Suprapubic skin (tissue), 4 donors: ENCODE measurements at regions not wholly inside any gene's neighbourhood (a gene's known extent, or its start where the extent isn't known, plus 50 kb on each side); places are given as distances from the start of the nearest gene placed in this dataset.

ENCODE experiments used
- DNase-seq, 2 donors: peaks; one replicate each; pipeline ENCODE4 v3.0.0-alpha.2; 2019; ENCODE audit warnings: low spot score in 2 of 2
- H3K27ac ChIP-seq: fragments of 200-600 bp; sonication (generic); one replicate; pipeline ENCODE4 v1.5.1; 2019
- H3K27me3 ChIP-seq: fragments of 200-600 bp; sonication (generic); one replicate; pipeline ENCODE4 v1.5.1; 2019
- H3K36me3 ChIP-seq: fragments of 200-600 bp; sonication (generic); one replicate; pipeline ENCODE4 v1.5.1; 2019
- H3K4me1 ChIP-seq: fragments of 200-600 bp; sonication (generic); one replicate; pipeline ENCODE4 v1.5.1; 2019
- H3K4me3 ChIP-seq: fragments of 200-600 bp; sonication (generic); one replicate; pipeline ENCODE4 v1.5.1; 2019; ENCODE audit warnings: mild to moderate bottlenecking
- H3K9me3 ChIP-seq: fragments of 200-600 bp; sonication (generic); one replicate; pipeline ENCODE4 v1.5.1; 2019
- CTCF ChIP-seq, 2 donors: fragments of 200-600 bp in 1 of 2; fragments of 450-650 bp in 1 of 2; sonication (generic) in 1 of 2; IDR thresholded peaks; one replicate each; pipeline ENCODE4 v1.5.1; 2016 to 2019; ENCODE audit warnings: antibody characterized with exemption in 2 of 2, mild to moderate bottlenecking in 1 of 2, moderate library complexity in 1 of 2
- EP300 ChIP-seq: sonication (generic); formaldehyde crosslinking; IDR thresholded peaks from one replicate; pipeline ENCODE4 v1.6.1; 2017; ENCODE audit warnings: antibody characterized with exemption
- POLR2A ChIP-seq, 2 donors: fragments of 450-650 bp; IDR thresholded peaks; one replicate each; pipeline ENCODE4 v1.6.1; 2017; ENCODE audit warnings: antibody characterized with exemption in 2 of 2, mild to moderate bottlenecking in 2 of 2, moderate library complexity in 2 of 2
- POLR2AphosphoS5 ChIP-seq, 3 donors: sonication (generic); formaldehyde crosslinking; IDR thresholded peaks; one replicate each; pipeline ENCODE4 v1.6.1; 2017; ENCODE audit warnings: antibody characterized with exemption in 3 of 3
- WGBS: methylation state at CpG from one replicate; pipeline ENCODE4 v1.1.5; 2018; 5-methylcytosine and 5-hydroxymethylcytosine counted together

DNA sequence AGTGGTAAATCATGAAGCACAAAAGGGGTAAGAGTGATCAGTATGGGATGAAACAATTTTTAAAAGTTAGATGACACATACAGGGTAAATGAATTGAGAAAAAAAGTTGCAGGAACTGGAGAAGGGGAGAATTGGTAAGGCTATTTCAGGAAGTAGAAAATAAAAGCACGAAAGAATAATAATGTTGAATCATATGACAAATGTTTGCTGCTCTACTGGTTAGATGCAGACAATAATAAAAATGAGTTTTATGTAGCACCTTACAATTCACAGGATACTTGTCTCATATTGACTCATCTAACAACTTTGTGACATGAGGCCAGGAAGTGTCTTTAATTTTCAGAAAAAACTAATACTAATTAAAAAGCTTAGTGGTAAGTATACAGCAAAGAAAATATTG lies 566.5 kb upstream of the MARCKS start:
- 87% methylated on average over 1 of the region's 1 CpG for WGBS
- H3K27me3 ChIP-seq: no peaks in the 10 kb centered on the region

DNA sequence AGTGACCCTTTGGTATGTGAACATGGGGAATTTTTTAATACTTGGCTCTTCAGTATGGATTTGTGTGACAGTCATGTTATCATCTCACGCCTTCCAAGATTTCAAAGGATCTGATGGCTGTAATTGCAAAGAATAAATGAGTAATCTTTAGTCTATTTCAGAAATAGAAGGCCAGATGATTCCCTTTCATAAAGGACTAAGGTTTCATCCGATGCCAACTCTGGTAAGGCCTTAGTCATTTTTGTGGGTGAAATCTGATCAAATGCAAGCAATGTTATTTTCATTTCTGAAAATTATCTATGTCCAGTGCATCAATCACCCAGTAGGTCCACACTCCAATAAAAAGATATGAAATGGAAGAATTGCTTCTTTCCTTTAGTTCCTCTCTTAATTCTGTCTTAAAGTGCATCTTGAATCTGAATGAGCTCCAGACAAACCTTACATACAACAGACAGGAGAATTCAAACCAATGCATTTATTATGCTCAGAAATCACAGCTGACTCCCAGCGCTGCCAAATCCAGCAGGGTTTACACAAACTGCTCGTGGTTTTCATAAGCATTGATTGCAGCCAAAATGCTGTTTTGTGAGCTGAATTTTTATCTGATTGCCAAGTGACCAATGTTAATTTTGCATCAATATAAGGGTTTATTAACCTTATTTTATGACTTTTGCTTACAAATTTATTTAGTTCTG lies 565.2 kb upstream of the MARCKS start:
- Histone ChIP-seq H3K27ac (no peak overlapping the region), H3K9me3 (no peaks in the 10 kb centered on the region), H3K36me3 (no peaks in the 10 kb centered on the region), H3K4me3 (no peak overlapping the region), H3K27me3 (no peaks in the 10 kb centered on the region), H3K4me1 (no peaks in the 10 kb centered on the region)
- 60% methylated on average over 4 of the region's 4 CpGs for WGBS
- TF ChIP-seq CTCF (IDR thresholded peaks at IDR 0.05) (no peak), EP300 (no peak), POLR2A (IDR thresholded peaks at IDR 0.05) (no peak)
- no peak for DNase-seq

More for the DNA sequence above, 566.5 kb upstream of the MARCKS start:
- no peaks in the 10 kb centered on the region for H3K9me3 ChIP-seq
- H3K4me3 ChIP-seq: no peak overlapping the region
- no peak for DNase-seq
- no peaks in the 10 kb centered on the region for H3K36me3 ChIP-seq
- H3K4me1 ChIP-seq: no peaks in the 10 kb centered on the region
- H3K27ac ChIP-seq: no peak overlapping the region
- TF ChIP-seq EP300: no peak
- no peak for TF ChIP-seq CTCF (IDR thresholded peaks at IDR 0.05)
- TF ChIP-seq POLR2AphosphoS5 (IDR thresholded peaks at IDR 0.05): no peak
- no peak for TF ChIP-seq POLR2A (IDR thresholded peaks at IDR 0.05)

- DNase-seq: no peak
- H3K9me3 ChIP-seq: no peaks in the 10 kb centered on the region
- H3K27me3 ChIP-seq: no peaks in the 10 kb centered on the region
- H3K36me3 ChIP-seq: no peaks in the 10 kb centered on the region
- TF ChIP-seq POLR2A (IDR thresholded peaks at IDR 0.05): no peak
- TF ChIP-seq POLR2AphosphoS5 (IDR thresholded peaks at IDR 0.05): no peak
- no peak for TF ChIP-seq CTCF (IDR thresholded peaks at IDR 0.05)
- TF ChIP-seq EP300: no peak
- 62% methylated on average over 3 of the region's 3 CpGs for WGBS
- no peaks in the 10 kb centered on the region for H3K4me1 ChIP-seq
- no peak overlapping the region for H3K27ac ChIP-seq
- no peak overlapping the region for H3K4me3 ChIP-seq
Observed at GRCh38 chr6:113292646-113293422, 564.3 kb upstream of the MARCKS start.

DNA sequence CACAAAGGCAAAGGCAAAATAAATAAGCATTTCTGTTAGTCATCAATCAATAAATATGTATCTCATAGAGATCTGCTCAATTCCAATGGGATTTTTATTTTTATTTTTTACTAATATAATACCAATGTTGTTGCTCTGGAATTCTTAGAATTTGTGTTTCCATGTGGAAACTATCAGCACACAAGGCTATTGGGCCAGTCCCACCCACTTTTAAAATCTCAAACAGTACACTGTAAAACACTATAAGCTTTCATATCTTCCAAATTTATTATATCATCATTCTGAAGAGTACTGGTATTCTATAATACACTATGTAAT lies 563.8 kb upstream of the MARCKS start:
- no peak for DNase-seq
- Histone ChIP-seq H3K36me3 (no peaks in the 10 kb centered on the region), H3K27ac (no peak overlapping the region), H3K4me1 (no peaks in the 10 kb centered on the region), H3K9me3 (no peaks in the 10 kb centered on the region), H3K27me3 (no peaks in the 10 kb centered on the region), H3K4me3 (no peak overlapping the region)
- no peak for TF ChIP-seq EP300
- no peak for TF ChIP-seq POLR2A (IDR thresholded peaks at IDR 0.05)
- TF ChIP-seq CTCF (IDR thresholded peaks at IDR 0.05): no peak
- no peak for TF ChIP-seq POLR2AphosphoS5 (IDR thresholded peaks at IDR 0.05)

DNA sequence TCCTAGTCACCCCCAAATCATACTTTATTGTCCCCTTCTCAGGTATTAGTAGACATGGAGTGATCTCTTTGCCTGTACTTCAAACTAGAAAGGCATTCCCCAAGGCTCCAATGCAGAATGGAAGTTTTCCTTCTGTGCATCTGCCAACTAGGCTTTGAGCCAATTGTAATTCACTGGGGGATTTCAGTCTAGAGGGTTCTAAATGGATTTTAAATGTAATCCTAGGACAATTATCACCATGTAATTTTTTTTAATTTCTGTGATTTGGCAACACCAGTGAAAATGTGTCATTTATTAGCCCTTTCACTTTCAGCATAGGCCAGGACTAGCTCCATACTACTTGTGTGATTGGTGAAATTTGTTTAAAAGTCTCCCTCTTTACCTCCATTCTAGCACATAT lies 557.6 kb upstream of the MARCKS start:
- Histone ChIP-seq H3K4me3 (no peak overlapping the region), H3K4me1 (no peaks in the 10 kb centered on the region), H3K9me3 (no peaks in the 10 kb centered on the region), H3K27ac (no peak overlapping the region), H3K27me3 (no peaks in the 10 kb centered on the region), H3K36me3 (no peaks in the 10 kb centered on the region)
- no peak for DNase-seq
- TF ChIP-seq EP300 (no peak), CTCF (IDR thresholded peaks at IDR 0.05) (no peak), POLR2A (IDR thresholded peaks at IDR 0.05) (no peak), POLR2AphosphoS5 (IDR thresholded peaks at IDR 0.05) (no peak)
